Ishikawa (cell line): ENCODE measurements at regions not wholly inside any gene's neighbourhood (a gene's known extent, or its start where the extent isn't known, plus 50 kb on each side); places are given as distances from the start of the nearest gene placed in this dataset.

ENCODE experiments used
- MAX ChIP-seq: IDR thresholded peaks from 2 replicates; pipeline ENCODE4 v1.6.1; 2012
- RAD21 ChIP-seq: IDR thresholded peaks from 2 replicates; pipeline ENCODE4 v1.6.1; 2012; ENCODE audit warnings: low read depth

- TF ChIP-seq MAX: no peak
- TF ChIP-seq RAD21: no peak
Observed at GRCh38 chr4:126935801-126936200, 697.0 kb upstream of the INTU start.
